Suprapubic skin (tissue), 4 donors: ENCODE measurements at regions not wholly inside any gene's neighbourhood (a gene's known extent, or its start where the extent isn't known, plus 50 kb on each side); places are given as distances from the start of the nearest gene placed in this dataset.

Experiments
- DNase-seq, 2 donors: peaks; one replicate each; pipeline ENCODE4 v3.0.0-alpha.2; 2019; ENCODE audit warnings: low spot score in 2 of 2
- H3K27ac ChIP-seq: fragments of 200-600 bp; sonication (generic); one replicate; pipeline ENCODE4 v1.5.1; 2019
- H3K27me3 ChIP-seq: fragments of 200-600 bp; sonication (generic); one replicate; pipeline ENCODE4 v1.5.1; 2019
- H3K36me3 ChIP-seq: fragments of 200-600 bp; sonication (generic); one replicate; pipeline ENCODE4 v1.5.1; 2019
- H3K4me1 ChIP-seq: fragments of 200-600 bp; sonication (generic); one replicate; pipeline ENCODE4 v1.5.1; 2019
- H3K4me3 ChIP-seq: fragments of 200-600 bp; sonication (generic); one replicate; pipeline ENCODE4 v1.5.1; 2019; ENCODE audit warnings: mild to moderate bottlenecking
- H3K9me3 ChIP-seq: fragments of 200-600 bp; sonication (generic); one replicate; pipeline ENCODE4 v1.5.1; 2019
- EP300 ChIP-seq: sonication (generic); formaldehyde crosslinking; IDR thresholded peaks from one replicate; pipeline ENCODE4 v1.6.1; 2017; ENCODE audit warnings: antibody characterized with exemption
- POLR2A ChIP-seq, 2 donors: fragments of 450-650 bp; IDR thresholded peaks; one replicate each; pipeline ENCODE4 v1.6.1; 2017; ENCODE audit warnings: antibody characterized with exemption in 2 of 2, mild to moderate bottlenecking in 2 of 2, moderate library complexity in 2 of 2
- POLR2AphosphoS5 ChIP-seq, 3 donors: sonication (generic); formaldehyde crosslinking; IDR thresholded peaks; one replicate each; pipeline ENCODE4 v1.6.1; 2017; ENCODE audit warnings: antibody characterized with exemption in 3 of 3
- WGBS: methylation state at CpG from one replicate; pipeline ENCODE4 v1.1.5; 2018; 5-methylcytosine and 5-hydroxymethylcytosine counted together
- TF ChIP-seq, protein P1 (sequence below), 2 donors: fragments of 200-600 bp in 1 of 2; fragments of 450-650 bp in 1 of 2; sonication (generic) in 1 of 2; IDR thresholded peaks; one replicate each; pipeline ENCODE4 v1.5.1; 2016 to 2019; ENCODE audit warnings: antibody characterized with exemption in 2 of 2, mild to moderate bottlenecking in 1 of 2, moderate library complexity in 1 of 2

- Histone ChIP-seq H3K27me3 (no peaks in the 10 kb centered on the region), H3K4me1 (no peaks in the 10 kb centered on the region), H3K36me3 (no peaks in the 10 kb centered on the region), H3K4me3 (no peak overlapping the region), H3K27ac (no peak overlapping the region), H3K9me3 (no peaks in the 10 kb centered on the region)
- TF ChIP-seq POLR2AphosphoS5 (IDR thresholded peaks at IDR 0.05) (no peak), EP300 (no peak), POLR2A (IDR thresholded peaks at IDR 0.05) (no peak)
- TF ChIP-seq, protein P1, sequence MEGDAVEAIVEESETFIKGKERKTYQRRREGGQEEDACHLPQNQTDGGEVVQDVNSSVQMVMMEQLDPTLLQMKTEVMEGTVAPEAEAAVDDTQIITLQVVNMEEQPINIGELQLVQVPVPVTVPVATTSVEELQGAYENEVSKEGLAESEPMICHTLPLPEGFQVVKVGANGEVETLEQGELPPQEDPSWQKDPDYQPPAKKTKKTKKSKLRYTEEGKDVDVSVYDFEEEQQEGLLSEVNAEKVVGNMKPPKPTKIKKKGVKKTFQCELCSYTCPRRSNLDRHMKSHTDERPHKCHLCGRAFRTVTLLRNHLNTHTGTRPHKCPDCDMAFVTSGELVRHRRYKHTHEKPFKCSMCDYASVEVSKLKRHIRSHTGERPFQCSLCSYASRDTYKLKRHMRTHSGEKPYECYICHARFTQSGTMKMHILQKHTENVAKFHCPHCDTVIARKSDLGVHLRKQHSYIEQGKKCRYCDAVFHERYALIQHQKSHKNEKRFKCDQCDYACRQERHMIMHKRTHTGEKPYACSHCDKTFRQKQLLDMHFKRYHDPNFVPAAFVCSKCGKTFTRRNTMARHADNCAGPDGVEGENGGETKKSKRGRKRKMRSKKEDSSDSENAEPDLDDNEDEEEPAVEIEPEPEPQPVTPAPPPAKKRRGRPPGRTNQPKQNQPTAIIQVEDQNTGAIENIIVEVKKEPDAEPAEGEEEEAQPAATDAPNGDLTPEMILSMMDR (IDR thresholded peaks at IDR 0.05), result no peak
- 82% methylated on average over 1 of the region's 1 CpG for WGBS
- DNase-seq, result no peak
Measured at GRCh38 chr6:115668781-115669180, 391.9 kb downstream of the FRK start.

GRCh38 chr6:115668211-115668610 is 392.5 kb downstream of the FRK start:
- H3K27ac ChIP-seq, result no peak overlapping the region
- H3K9me3 ChIP-seq, result no peaks in the 10 kb centered on the region
- H3K27me3 ChIP-seq, result no peaks in the 10 kb centered on the region
- H3K36me3 ChIP-seq, result no peaks in the 10 kb centered on the region
- H3K4me1 ChIP-seq, result no peaks in the 10 kb centered on the region
- no peak overlapping the region for H3K4me3 ChIP-seq
- no peak for DNase-seq
- no peak for TF ChIP-seq POLR2A (IDR thresholded peaks at IDR 0.05)
- no peak for TF ChIP-seq EP300
- TF ChIP-seq, protein P1 (IDR thresholded peaks at IDR 0.05), result no peak
- TF ChIP-seq POLR2AphosphoS5 (IDR thresholded peaks at IDR 0.05), result no peak

- Histone ChIP-seq H3K27me3 (no peaks in the 10 kb centered on the region), H3K9me3 (no peaks in the 10 kb centered on the region), H3K27ac (no peak overlapping the region), H3K4me1 (no peaks in the 10 kb centered on the region), H3K4me3 (no peak overlapping the region), H3K36me3 (no peaks in the 10 kb centered on the region)
- TF ChIP-seq POLR2A (IDR thresholded peaks at IDR 0.05), result no peak
- TF ChIP-seq POLR2AphosphoS5 (IDR thresholded peaks at IDR 0.05), result no peak
- no peak for TF ChIP-seq EP300
- TF ChIP-seq, protein P1 (IDR thresholded peaks at IDR 0.05), result no peak
- 93% methylated on average over 8 of the region's 8 CpGs for WGBS
- no peak for DNase-seq
Measured at GRCh38 chr6:115667478-115668026, 393.1 kb downstream of the FRK start.

GRCh38 chr6:115666997-115667396 is 393.7 kb downstream of the FRK start:
- TF ChIP-seq EP300, result no peak
- no peak for TF ChIP-seq POLR2AphosphoS5 (IDR thresholded peaks at IDR 0.05)
- TF ChIP-seq POLR2A (IDR thresholded peaks at IDR 0.05), result no peak
- TF ChIP-seq, protein P1 (IDR thresholded peaks at IDR 0.05), result no peak
- H3K27ac ChIP-seq, result no peak overlapping the region
- no peak for DNase-seq
- 98% methylated on average over 2 of the region's 2 CpGs for WGBS
- no peaks in the 10 kb centered on the region for H3K27me3 ChIP-seq
- H3K9me3 ChIP-seq, result no peaks in the 10 kb centered on the region
- no peaks in the 10 kb centered on the region for H3K4me1 ChIP-seq
- no peak overlapping the region for H3K4me3 ChIP-seq
- no peaks in the 10 kb centered on the region for H3K36me3 ChIP-seq

GRCh38 chr6:115665310-115665709 is 395.4 kb downstream of the FRK start:
- Histone ChIP-seq H3K9me3 (no peaks in the 10 kb centered on the region), H3K4me1 (no peaks in the 10 kb centered on the region), H3K27ac (no peak overlapping the region), H3K27me3 (no peaks in the 10 kb centered on the region), H3K36me3 (no peaks in the 10 kb centered on the region), H3K4me3 (no peak overlapping the region)
- TF ChIP-seq, protein P1 (IDR thresholded peaks at IDR 0.05), result no peak
- TF ChIP-seq POLR2AphosphoS5 (IDR thresholded peaks at IDR 0.05), result no peak
- no peak for TF ChIP-seq EP300
- TF ChIP-seq POLR2A (IDR thresholded peaks at IDR 0.05), result no peak
- WGBS, result 70% methylated on average over 3 of the region's 3 CpGs
- no peak for DNase-seq
